NCI-H460 (cell line): ENCODE measurements at regions not wholly inside any gene's neighbourhood (a gene's known extent, or its start where the extent isn't known, plus 50 kb on each side); places are given as distances from the start of the nearest gene placed in this dataset.
"Not testable (repeated sequence)": the region's sequence is repeated elsewhere in the genome, so short reads cannot be mapped to it uniquely, and the experiment has no call there.

Experiments used
- DNase-seq: peaks from one replicate; pipeline ENCODE4 v3.0.0-alpha.2; 2016; ENCODE audit warnings: low read depth; ENCODE audit errors: extremely low read depth

- DNase-seq, result no peak
Observed at GRCh38 chr3:165522386-165522785, 314.8 kb downstream of the BCHE start.

GRCh38 chr3:165521131-165521871 is 315.9 kb downstream of the BCHE start:
- no peak for DNase-seq

- DNase-seq, result no peak
Observed at GRCh38 chr3:165519687-165520086, 317.5 kb downstream of the BCHE start.

GRCh38 chr3:165518346-165518745 is 318.9 kb downstream of the BCHE start:
- DNase-seq, result no peak

GRCh38 chr3:165513715-165514701 is 317.8 kb upstream of the SLITRK3 start:
- DNase-seq, result no peak

GRCh38 chr3:165507576-165507975 is 311.4 kb upstream of the SLITRK3 start:
- no peak for DNase-seq

- no peak for DNase-seq
Observed at GRCh38 chr3:165507060-165507459, 310.9 kb upstream of the SLITRK3 start.

GRCh38 chr3:165505657-165506056 is 309.5 kb upstream of the SLITRK3 start:
- no peak for DNase-seq

GRCh38 chr3:165504554-165504953 is 308.4 kb upstream of the SLITRK3 start:
- no peak for DNase-seq

GRCh38 chr3:165503825-165504224 is 307.6 kb upstream of the SLITRK3 start:
- DNase-seq, result no peak

- DNase-seq, result no peak
Observed at GRCh38 chr3:165503346-165503745, 307.2 kb upstream of the SLITRK3 start.

- DNase-seq, result no peak
Observed at GRCh38 chr3:165502707-165503106, 306.5 kb upstream of the SLITRK3 start.

- not testable (repeated sequence) for DNase-seq
Observed at GRCh38 chr3:165498742-165499141, 302.6 kb upstream of the SLITRK3 start.

- no peak for DNase-seq
Observed at GRCh38 chr3:165491487-165491886, 295.3 kb upstream of the SLITRK3 start.

GRCh38 chr3:165476399-165477060 is 280.3 kb upstream of the SLITRK3 start:
- no peak for DNase-seq

- no peak for DNase-seq
Observed at GRCh38 chr3:165466856-165467255, 270.7 kb upstream of the SLITRK3 start.

GRCh38 chr3:165464736-165465135 is 268.6 kb upstream of the SLITRK3 start:
- DNase-seq, result no peak

GRCh38 chr3:165463531-165463930 is 267.3 kb upstream of the SLITRK3 start:
- DNase-seq, result no peak

- no peak for DNase-seq
Observed at GRCh38 chr3:165462636-165463334, 266.6 kb upstream of the SLITRK3 start.
